DMS79 treated with DMSO at 0.1 percent for 48 hours (cell line): ENCODE measurements at regions not wholly inside any gene's neighbourhood (a gene's known extent, or its start where the extent isn't known, plus 50 kb on each side); places are given as distances from the start of the nearest gene placed in this dataset.

ENCODE experiments used
- DNase-seq: peaks from one replicate; lab custom pipeline; 2025; lab: John Stamatoyannopoulos, UW

DNA sequence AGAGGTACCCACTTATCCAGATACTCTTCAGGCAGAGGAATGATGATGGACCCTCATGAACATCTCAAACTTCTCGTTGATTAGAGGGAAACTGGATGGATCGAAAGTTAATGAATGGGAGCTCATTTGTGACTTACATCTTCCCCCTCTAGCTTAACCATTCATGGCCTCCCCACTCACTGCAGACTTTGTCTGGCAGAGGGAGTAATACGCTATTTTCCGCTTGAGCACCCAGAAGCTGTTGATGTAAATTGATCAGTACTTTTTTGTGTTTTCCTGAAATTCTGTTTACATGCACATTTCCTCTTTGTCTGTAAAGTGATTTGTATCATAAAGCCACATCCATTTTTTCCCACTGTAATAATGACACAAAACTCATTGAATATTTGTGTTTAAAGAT, 239.1 kb upstream of the RBFOX1 start:
- DNase-seq: no peak

DNA sequence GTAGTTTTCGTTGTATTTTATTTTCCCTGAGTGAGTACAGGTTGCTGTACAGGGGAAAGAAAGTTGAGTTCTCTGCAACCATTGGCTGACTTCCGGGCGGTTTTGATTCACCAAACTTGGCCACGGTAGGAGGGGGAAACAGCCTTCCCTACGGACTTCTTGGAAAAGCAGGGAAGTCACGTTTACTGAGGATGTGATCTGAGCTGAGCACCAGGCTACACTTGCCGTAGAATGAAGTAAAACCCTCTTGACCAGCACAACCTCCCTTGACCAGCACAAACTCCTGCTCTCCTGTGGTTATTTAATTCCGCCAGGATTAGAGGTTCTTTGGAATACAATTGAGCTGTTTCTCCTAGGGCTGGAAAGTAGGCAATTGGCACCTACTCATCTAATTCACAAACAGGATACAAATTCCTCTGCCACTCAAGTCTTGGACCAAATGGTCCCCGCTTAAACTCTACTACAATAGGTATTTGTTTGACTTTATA, 242.0 kb upstream of the RBFOX1 start:
- no peak for DNase-seq

DNA sequence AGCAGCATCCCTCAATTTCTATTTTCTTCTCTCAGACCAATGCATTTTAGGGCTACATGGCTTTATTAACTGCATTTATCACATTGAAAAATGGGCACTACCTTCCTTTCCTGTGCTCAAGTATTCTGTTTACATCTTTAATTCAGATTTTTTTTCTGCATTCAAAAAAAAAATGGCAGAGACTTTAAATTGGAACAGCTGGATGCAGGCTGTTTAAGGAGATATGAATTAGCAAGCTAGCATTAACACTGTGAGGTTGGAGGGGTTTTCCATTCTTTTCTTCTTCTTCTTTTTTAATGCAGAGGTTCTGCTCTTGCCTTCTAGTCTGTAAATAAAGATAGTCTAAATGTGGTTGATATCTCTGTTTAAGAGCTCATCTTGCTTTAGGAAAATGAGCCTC, 242.9 kb upstream of the RBFOX1 start:
- DNase-seq: no peak

DNA sequence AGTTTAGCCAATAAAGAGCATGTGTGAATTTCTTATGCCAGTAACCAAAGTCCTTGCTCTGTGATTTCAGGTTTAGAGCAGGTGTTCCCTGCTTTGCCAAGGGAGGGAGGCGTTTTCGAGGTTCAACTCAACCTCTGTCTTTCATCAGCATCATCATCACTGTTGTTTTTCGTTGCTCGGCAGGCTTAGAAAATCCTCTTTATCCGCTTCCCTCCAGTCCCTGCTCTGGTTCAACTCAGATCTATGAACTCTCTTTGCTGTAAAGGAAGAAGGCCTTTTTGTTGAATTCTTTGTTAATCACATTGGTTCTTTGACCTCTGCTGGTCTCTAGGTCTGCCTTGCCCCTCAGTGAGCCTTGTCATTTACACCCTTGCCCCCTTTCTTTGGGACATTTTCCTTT, 243.9 kb upstream of the RBFOX1 start:
- DNase-seq: no peak

DNA sequence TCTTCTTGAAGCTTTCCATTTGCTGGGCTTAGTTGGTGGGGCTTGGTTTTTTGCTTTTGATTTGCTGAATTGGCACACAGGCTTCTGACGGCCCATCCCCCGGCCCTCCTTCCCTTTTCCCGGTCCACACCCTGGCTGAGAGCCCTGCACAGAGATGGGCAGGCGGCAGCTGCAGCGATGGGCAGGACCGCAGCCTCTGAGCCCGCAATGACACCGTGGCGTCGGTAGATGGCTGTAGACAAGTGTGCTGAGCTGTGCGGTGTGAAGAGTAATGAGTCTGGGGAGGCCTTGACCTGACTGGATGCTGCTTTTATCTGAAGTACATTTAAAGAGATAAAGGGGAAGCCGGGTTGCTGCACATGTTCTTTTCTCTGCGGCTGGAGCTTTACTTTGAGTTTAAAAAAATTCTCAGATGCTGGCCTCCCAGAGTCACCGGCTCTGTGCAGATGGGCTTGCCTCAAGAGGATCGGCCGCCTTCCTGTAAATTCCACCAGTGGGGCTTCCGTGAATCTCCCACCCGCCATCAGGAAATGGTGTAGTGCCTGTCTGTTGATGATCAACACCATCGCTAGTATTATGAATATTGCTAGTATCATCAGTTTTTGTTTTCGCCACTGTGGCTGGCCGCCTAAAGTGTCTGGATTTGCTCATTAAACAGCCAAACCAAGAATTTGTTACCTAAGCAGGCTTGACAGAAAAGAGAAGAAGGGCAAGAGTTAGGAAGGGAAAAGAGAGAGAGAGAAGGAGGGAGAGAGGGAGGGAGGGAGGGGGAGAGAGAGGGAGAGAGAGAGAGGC, 245.6 kb upstream of the RBFOX1 start:
- peak; percentile 71 for DNase-seq

DNA sequence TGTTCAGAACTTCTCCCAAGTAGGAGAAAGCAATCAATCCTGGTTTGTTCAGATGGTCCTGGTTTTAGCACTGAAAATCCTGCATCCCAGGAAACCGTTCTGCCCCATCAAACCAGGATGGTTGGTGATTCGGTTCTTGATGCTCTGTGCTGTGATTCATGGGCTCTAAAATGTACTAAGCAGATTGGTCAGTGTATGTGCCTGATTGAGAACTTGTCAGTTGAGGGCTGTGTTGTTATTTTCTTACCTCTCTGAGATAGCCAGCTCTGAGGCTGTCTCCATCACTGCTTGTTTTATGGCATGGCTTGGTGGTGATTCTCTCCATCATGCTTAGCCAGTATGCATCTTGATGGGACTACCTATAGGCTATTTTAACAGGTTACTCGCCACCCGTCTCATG, 246.9 kb upstream of the RBFOX1 start:
- no peak for DNase-seq

DNA sequence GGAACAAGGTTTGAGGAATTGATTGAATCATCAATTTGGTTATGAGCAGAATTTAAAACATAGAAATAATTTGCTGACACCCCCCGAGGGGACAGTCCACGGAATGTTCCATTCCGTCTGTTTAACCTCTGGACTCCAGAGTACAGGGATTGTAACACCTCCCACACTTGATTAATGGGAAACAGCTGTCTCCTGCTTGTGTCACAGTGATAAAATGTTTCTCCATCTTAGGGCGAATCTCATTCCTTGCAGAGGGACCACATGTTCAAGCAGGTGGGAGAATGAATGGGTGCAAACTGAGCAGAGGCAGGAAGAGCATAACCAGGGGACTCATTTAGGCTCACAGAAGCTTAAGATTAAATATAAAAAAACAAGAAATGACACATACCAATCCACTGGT, 249.5 kb upstream of the RBFOX1 start:
- no peak for DNase-seq

DNA sequence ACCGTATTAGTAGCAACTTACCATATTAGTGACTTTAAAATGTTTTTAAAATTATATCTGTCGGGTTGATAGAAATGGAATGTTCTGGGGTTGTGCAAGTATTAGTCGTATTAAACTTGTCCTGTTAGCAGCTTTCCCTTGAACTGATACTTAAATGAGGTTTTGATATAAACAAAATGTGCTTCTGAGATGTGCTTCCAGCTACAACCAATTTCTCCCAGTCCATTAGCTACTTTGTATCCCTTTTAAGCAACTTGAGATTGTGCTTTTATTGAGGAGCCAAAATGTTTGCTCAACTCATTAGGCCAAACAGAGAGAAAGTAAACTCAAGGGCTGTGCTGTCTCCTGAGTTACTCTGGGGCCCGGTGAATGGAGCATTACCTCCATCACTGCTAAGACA, 255.0 kb upstream of the RBFOX1 start:
- DNase-seq: peak; percentile 42

DNA sequence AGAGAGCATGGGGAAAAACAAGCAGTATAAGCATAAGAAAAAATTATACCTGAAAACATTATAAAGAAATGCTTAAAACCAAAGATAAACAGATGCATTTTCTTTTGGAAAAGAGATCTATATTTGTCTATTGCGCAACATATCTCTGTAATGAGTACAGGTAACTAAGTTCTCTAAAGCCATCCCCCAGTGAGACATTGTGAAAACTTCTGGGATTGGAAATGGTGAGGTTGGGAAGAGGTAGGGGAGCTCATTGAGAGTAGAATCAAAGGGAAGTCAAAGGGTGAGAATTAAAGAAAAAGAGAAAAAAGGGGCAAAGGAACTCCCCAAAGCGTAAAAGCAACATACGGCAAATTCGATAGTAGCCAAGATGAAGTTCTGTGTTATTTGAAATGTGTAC, 257.9 kb upstream of the RBFOX1 start:
- no peak for DNase-seq

DNA sequence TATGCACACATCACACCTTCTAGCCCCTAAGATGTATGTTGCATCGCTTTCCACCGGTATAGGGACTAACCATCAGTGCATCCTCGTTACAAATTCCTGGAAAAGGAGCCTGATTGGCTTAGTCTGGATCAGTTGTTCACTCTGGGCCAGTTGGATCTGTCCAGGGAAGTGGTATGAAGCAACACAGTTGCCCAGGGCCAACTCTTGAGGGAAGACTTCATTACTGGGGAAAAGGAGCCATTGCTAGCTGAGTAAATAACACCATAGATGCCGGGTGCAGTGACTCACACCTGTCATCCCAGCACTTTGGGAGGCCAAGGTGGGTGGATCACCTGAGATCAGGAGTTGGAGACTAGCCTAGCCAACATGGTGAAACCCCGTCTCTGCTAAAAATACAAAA, 275.2 kb upstream of the RBFOX1 start:
- no peak for DNase-seq

DNA sequence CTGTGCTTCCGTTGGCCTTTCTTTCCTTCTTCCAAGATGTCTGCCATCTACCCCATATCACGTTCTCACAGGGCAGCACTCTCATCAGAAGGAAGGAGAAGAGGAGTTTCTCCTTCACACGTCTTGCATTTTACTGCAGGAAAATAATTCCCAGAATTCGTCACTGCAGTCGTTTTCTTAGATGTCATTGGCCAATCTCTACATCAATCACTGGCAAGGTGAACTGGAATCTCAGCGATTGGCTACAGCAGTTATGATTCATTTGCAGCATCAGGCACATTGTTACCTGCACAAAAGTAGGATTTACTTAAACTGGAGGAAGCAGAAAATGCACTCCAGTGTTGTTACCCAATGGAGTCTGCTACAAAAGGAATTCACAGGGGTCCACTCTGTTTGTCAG, 277.2 kb upstream of the RBFOX1 start:
- no peak for DNase-seq

DNA sequence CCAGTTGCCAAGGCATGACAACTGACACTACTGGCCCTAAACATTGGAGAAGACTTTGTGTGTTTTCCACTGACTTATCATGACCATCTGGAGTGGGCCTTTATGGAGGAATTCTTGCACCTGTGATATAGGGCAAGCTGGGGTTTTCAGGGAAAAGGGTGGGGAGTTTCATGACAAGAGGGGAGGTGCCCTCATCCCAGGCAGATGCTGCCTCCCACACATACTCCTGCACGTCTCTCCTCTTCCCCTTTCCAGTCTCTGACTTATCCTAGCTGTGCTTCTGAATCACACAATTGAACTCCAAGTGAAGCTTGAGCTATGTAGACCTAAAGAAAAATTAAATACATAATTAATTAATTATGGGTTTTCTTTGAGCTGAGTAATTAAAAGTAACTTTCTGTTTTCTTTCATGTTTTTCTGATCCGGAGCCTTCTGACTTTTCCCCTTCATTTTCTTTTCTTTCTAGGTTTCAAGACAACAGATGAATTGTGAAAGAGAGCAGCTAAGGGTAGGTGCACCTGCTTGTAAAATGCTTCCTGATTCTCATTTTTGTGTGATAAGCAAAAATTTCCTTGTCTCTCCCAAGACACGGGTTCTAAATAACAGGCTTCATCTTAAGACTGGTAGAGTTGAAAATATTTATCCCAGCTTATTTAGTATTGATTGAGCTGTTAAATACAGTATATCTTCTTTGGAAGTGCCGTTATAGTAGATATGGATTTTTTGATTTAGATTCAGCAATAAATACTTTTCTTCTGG, 280.9 kb upstream of the RBFOX1 start:
- DNase-seq: no peak

DNA sequence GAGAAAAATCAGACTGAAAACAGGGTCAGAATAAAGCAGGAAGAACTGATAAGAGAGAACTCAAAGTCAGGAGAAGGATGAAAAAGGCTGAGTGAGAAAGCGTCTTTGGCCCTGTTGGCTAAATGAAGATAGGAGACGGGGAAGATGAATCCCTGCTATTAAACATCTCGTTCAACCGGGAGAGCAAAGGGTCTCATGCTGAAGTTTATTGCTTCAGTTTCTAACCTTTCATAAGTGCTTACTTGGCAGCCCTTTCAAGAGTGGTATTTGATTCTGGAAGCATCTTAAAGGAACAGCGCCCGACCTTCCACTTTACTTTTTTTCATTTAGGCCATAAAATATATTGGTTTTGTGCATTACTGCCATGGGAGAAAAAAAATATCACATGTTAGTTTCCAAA, 288.3 kb upstream of the RBFOX1 start:
- peak; percentile 75 for DNase-seq

DNA sequence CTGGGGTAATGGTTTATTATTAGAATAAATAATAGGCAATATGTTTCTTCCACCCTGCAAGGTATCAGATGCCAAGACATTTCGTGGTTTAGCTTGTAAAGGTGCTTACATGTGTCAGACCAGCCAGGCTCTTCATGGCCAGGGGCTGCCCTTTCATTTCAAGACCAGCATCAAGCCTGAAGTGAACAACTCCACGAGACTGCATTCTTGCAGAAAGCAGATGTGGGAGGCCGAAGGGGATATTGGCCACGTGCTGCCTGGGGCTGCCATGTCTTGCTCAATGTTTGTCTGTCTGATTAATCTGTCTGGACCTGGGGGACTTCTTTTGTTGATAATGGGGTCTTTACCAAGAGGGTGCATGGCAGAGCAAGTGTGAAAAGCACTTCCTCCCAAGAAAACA, 294.2 kb upstream of the RBFOX1 start:
- no peak for DNase-seq

DNA sequence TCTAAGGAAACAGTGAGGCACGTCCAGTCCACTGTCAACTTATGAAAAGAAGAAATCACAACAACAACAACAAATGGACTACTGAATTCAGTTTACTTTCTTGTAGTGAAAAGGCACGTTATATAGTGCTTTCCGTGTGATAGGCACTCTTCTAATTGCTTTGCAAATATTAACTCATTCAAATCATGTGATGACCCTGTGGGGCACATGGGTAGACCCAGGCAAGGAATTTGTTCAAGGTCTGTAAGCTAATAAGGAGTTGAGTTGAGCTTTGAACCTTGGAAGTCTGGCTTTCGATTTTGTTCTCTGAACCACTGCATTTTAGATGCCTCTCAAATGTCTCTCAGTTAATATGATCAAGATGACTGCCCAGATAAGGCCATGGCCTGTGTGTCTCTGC, 295.1 kb upstream of the RBFOX1 start:
- DNase-seq: no peak

DNA sequence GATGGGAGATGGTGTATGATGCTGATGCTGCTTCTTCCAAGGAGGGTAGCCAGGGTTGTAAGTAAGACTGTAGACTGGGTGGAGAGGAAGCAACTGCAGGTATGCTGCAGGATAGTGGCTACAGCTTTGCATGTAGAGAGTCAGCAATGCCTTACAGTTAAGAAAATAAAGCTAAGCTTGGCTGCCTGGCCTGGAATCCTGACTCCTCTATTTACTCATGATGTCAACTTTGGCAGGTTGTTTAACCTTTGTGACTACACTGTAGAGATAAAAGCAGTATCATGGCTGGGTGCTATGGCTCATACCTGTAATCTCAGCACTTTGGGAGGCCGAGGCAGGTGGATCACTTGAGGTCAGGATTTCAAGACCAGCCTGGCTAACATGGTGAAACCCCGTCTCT, 301.6 kb upstream of the RBFOX1 start:
- DNase-seq: no peak

DNA sequence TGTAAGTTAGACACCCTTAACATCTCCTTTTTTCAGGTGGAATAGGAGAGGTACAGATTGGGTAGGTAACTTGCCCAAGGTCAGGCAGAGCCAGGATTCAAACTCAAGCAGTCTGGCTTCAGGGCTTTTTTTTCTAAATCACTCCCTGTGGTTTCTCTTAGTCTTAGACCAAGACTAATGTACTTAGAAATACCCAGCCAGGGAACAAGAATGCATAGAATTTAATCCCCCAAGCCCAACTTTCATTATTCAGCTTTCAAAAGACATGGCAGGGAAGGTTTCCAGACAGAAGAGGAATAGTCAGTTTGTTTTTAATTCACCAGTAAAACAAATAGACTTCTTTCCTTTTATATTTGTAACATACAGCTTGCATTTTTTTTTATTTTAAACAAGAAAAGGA, 305.2 kb upstream of the RBFOX1 start:
- DNase-seq: no peak

DNA sequence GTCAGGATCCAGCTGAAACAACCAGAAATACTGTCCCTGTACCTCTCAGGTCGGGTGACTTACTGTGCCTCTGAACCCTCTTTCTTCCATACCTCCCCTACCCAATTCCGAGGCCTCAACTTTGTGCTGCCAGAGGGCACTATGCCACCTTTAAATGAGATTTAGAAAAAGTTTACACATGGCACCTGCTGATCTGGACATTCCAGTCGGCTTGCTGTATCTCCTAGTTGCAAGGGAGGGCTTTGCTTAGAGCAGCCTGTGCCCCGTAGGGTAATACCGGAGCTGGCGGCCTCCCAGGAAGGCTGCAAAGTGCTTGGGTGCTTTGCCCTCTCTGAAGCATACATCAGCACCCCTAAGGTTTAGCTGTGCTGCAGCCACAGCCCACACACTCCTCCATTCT, 306.0 kb upstream of the RBFOX1 start:
- DNase-seq: no peak

DNA sequence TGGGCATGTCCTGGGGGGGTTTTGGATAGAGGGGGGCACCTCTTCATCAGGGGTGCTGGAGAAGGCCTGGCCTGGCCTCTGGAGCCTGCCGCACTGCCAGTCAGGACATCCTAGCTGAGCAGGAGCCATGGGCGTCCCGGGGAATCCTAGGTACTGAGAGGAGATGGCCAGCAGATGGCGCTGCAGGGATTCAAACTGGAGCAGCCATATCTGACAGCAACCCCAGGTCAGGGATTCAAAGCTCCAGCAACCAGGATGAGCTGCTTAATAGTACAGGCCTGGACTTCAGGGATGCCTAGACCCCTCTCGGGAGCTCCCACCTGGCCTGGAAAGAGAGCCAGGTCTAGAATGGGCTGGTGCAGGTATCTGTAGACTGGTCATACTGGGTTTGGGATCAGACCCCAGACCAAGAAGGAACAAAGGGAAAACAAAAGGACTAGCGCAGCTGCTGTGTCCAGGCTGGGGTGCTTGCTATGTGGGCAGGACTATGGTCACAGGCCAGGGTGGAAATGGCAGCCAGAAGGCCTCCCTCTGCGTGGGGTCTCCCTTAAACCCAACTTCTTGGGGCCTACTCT, 306.9 kb upstream of the RBFOX1 start:
- DNase-seq: peak; percentile 67

DNA sequence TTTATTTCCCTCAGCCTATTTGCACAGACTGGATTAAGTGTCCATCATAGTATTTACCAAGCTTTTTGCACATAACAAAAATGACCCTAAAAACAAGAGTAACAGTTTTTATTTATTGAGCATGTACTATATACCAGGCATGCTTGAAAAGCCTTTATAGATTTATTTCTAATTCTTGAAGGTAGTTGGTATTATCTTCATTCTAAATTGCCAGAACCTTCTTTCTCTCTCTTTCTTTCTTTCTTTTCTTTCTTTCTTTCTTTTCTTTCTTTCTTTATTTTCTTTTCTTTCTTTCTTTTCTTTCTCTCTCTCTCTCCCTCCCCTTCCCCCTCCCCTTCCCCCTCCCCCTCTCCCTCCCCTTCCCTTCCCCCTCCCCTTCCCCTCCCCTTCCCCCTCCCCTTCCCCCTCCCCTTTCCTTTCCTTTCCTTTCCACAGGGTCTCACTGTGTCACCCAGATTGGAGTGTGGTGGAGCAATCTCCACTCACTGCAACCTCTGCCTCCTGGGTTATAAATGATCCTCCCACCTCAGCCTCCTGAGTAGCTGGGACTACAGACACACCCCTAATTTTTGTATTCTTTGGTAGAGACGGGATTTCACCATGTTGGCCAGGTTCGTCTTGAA, 310.9 kb upstream of the RBFOX1 start:
- DNase-seq: no peak

DNA sequence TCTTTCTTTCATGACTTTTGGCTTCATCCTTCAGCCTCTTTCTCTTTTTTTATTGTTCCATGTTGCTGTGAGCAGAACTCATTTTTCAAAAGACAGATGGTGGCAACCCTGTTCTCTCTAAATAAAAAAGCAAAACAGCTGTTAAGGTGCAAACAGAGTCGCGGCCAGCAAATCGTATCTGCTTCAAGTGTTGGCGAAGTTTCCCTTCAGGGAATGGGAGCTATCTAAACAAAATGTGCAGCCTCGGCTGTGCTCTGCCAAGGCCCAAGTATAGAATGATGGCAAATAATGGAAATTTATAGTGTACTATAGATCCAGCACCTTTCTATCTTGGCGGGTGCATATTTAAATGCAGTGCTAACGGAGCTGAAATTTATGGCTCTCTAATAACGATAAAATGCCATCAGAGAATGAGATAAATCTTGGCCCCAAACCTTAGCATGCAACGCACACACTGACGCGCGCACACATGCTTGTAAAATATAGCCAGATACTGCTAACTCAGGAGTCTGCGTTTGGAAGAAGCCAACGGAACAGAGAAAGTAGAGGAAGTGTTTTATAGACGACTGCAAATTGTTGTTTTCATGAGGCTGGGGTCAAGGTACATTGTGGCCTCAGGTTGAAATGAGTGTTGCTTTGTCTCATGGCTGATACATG, 315.5 kb upstream of the RBFOX1 start:
- DNase-seq: no peak

DNA sequence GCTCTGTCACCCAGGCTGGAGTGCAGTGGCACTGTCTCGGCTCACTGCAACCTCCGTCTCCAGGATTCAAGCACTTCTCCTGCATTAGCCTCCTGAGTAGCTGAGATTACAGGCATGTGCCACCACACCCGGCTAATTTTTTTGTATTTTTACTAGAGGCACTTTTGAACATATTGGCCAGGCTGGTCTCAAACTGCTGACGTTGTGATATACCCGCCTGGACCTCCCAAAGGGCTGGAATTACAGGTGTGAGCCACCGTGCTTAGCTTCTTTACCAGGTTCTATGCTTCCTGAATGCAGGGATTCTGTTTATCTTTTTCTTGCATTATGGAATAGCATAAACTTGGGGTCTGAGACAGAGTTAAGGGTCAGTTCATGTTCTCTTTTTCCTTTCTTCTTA, 317.9 kb upstream of the RBFOX1 start:
- no peak for DNase-seq
